ENCODE measurements at regions not wholly inside any gene's neighbourhood (a gene's known extent, or its start where the extent isn't known, plus 50 kb on each side); places are given as distances from the start of the nearest gene placed in this dataset.

DNA sequence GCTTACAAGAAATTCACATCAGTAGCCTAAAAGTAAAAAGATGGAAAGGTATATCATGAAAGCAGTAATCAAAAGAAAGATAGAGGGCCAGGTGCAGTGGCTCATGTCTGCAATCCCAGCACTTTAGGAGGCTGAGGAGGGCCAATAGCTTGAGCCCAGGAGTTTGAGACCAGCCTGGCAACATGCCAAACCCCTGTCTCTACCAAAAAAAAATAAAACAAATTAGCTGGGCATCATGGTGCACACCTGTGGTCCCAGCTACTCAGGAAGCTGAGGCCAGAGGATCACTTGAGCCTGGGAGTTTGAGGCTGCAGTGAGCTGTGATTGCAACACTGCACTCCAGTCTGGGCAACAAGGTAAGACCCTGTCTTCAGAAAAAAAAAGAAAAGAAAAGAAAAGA, 55.5 kb downstream of the GSPT2 start:
- no peak for DNase-seq (ENCODE audit: low read depth in 2 of 2)

GRCh38 chrX:51802917-51803688, 59.9 kb downstream of the GSPT2 start:
- peak in 1 of 2 experiments; percentile 29 for DNase-seq (ENCODE audit: low read depth in 2 of 2)

DNA sequence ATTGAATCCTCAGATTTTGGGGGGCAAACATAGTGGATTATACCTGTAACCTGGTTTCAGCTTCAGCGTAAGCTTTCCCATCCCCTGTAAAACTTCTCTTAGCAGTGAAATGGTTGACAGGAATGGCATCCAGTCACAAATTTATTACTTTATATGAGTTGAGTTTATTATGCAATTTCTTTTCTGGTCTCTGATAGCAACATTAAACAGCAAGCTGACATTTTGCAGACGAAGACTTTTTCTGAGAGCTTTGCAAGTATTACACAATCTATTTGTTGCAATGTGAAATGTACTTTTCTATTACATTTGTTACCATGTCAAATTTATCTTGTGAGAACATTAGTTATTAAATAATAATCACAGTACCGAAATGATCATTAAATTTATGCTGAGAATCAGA, 60.6 kb downstream of the GSPT2 start:
- no peak for DNase-seq (ENCODE audit: low read depth in 2 of 2)

- DNase-seq (ENCODE audit: low read depth in 2 of 2): no peak
Measured at GRCh38 chrX:51804741-51805140, 61.5 kb downstream of the GSPT2 start.

DNA sequence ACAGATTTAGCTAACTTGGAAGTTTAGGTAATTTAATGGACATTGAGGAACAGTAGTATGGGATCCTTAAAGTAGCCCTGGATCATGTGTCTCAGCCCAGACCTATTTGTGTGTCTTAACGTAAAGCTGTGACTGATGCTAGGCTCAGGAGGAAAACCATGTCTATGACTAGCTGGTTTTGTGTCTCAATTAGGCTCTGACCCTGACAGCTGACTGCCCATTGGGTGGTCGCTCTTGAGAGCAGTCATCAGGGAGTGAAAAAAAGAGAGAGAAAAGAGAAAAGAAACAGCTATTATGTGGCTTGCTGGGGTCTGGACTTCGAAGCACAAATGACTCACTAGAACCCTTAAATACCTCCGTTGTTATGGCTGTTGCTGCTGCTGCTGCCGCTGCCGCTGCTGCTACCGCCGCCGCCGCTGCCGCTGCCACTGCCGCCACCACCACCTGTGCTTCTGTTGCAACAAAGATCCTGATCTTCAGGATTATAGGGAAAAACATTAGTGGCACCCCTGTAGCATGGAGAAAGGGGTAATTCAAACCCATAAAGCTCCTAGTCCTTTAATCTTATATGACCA, 70.7 kb downstream of the GSPT2 start:
- no peak for DNase-seq (ENCODE audit: low read depth in 2 of 2)

DNA sequence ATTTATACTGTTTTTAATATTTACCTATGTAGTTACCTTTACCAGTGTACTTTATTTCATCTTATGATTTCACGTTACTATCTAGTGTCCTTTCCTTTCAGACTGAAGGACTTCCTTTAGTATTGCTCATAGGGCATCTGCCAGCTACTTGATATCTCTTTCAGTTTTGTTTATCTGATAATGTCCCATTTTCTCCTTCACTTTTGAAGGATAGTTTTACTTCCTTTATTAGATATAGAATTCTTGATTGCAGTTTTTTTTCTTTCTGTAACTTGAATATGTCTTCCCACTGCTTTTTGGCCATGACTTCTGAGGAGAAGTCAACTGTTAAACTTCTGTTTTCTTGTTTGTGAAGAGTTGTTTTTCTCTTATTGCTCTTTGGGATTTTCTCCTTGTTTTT, 69.4 kb upstream of the MAGED1 start:
- no peak for DNase-seq (ENCODE audit: low read depth in 2 of 2)

GRCh38 chrX:51825436-51825835, 68.0 kb upstream of the MAGED1 start:
- no peak for DNase-seq (ENCODE audit: low read depth in 2 of 2)

DNA sequence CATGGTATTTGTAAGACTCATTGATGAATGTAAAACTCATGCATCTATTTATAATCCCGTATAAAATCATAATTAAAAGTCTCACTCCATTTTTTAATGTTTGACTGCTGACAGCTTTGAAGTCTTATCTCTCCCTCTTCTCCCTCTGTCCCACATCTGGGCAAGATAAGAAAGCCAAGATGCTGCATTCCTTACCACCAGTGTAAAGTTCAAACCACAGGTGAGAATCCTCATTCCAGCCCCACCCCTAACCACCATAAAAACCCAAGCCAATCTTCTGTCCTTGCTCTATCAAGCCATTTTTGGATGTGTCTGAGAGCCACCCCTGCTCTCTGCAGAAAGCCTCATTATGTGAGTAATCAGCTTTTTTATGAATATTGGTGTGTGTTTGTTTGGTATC, 59.3 kb upstream of the MAGED1 start:
- no peak for DNase-seq (ENCODE audit: low read depth in 2 of 2)

GRCh38 chrX:51836823-51837222, 56.6 kb upstream of the MAGED1 start:
- no peak for DNase-seq (ENCODE audit: low read depth in 2 of 2)

DNA sequence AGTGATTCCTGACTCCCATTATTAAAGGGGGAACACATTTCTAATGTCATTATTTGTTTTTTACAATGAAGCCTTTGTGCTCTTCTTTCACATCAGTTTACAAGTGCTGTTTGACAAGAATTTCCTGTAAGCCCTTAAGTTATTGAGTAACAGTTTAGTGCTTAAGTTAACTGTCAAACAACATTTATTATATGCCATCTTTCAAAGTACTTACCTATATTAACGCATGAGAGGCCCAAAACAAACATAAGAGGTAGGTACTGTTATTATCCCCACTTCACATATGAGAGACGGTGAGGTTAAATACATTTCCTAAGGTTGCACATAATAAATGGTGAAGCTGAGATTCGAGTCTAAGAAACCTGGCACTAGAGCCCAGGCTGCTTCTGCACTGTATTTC, 56.0 kb upstream of the MAGED1 start:
- DNase-seq (ENCODE audit: low read depth in 2 of 2): no peak

DNA sequence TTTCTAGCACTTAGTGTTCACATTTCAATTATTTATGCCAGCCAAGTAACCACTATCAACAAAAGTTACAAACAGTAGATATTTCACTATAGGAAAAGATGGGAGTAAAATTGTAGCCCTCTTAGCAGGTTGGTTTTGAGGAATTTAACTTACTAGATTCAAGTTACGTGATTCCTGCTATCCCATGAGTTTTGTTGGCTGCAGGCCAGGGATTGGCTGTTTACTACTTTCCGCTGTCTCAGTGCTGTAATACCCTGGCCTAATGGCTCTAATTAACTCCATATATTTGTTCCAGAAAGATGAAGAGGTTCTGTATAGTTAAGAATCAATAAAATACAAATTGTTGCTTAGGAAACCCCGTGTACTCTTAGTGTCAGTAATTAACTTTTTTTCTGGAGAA, 55.5 kb upstream of the MAGED1 start:
- no peak for DNase-seq (ENCODE audit: low read depth in 2 of 2)
